CD14-positive monocyte (primary cell): ENCODE measurements at regions not wholly inside any gene's neighbourhood (a gene's known extent, or its start where the extent isn't known, plus 50 kb on each side); places are given as distances from the start of the nearest gene placed in this dataset.

Experiments used
- DNase-seq, 3 donors: peaks; one replicate each; pipeline ENCODE4 v3.0.0-alpha.2; 2011 to 2022
- H2AFZ ChIP-seq: 2 replicates; pipeline ENCODE4 v1.6.0; 2012; ENCODE audit warnings: mild to moderate bottlenecking, low read depth, low read length, inconsistent platforms; ENCODE audit not compliant: insufficient read depth, poor library complexity, severe bottlenecking
- H3K27ac ChIP-seq, 2 donors: 1 replicate in 1 of 2; 2 replicates in 1 of 2; pipeline ENCODE4 v1.5.1; 2012 to 2013; ENCODE audit warnings: low read length in 2 of 2, control low read depth in 1 of 2, inconsistent platforms in 1 of 2, low read depth in 1 of 2, mild to moderate bottlenecking in 1 of 2
- H3K27me3 ChIP-seq, 2 donors: one replicate each; pipeline versions ENCODE4 v1.6.0 to v1.6.1; 2011 to 2013; ENCODE audit warnings: low read length in 2 of 2; ENCODE audit not compliant: control insufficient read depth in 2 of 2, insufficient read depth in 2 of 2
- H3K36me3 ChIP-seq, 2 donors: replicated peaks in 1 of 2; 1 replicate in 1 of 2; 2 replicates in 1 of 2; pipeline versions ENCODE4 v1.5.1 to v1.6.1; 2012 to 2013; ENCODE audit warnings: low read length in 2 of 2, control low read depth in 1 of 2, inconsistent platforms in 1 of 2, mild to moderate bottlenecking in 1 of 2; ENCODE audit not compliant: insufficient read depth in 2 of 2, control insufficient read depth in 1 of 2
- H3K4me1 ChIP-seq, 2 donors: 1 replicate in 1 of 2; 2 replicates in 1 of 2; pipeline versions ENCODE4 v1.5.1 to v1.6.1; 2012 to 2013; ENCODE audit warnings: low read length in 2 of 2, control low read depth in 1 of 2, inconsistent platforms in 1 of 2, mild to moderate bottlenecking in 1 of 2, moderate library complexity in 1 of 2; ENCODE audit not compliant: insufficient read depth in 2 of 2, control insufficient read depth in 1 of 2
- H3K4me2 ChIP-seq: replicated peaks from 2 replicates; pipeline ENCODE3; 2012; ENCODE audit warnings: low read length, moderate library complexity, mild to moderate bottlenecking; ENCODE audit not compliant: poor library complexity, severe bottlenecking; ENCODE audit errors: extremely low read depth
- H3K4me3 ChIP-seq, 3 experiments: fragments of 200-600 bp in 1 of 3; sonication (generic) in 1 of 3; replicated peaks in 1 of 3; 1 replicate in 2 of 3; 2 replicates in 1 of 3; pipeline ENCODE4 v1.5.1; 2011 to 2013; ENCODE audit warnings: low read length in 3 of 3, mild to moderate bottlenecking in 3 of 3, control low read depth in 2 of 3, low read depth in 2 of 3, inconsistent platforms in 1 of 3, moderate library complexity in 1 of 3
- H3K79me2 ChIP-seq: 2 replicates; pipeline ENCODE4 v1.6.0; 2012; ENCODE audit warnings: mild to moderate bottlenecking, control low read depth, inconsistent platforms, low read length, moderate library complexity; ENCODE audit not compliant: insufficient read depth
- H3K9ac ChIP-seq: 2 replicates; pipeline ENCODE4 v1.6.0; 2017; ENCODE audit warnings: low read length, mild to moderate bottlenecking; ENCODE audit not compliant: insufficient read depth, poor library complexity, severe bottlenecking
- H3K9me3 ChIP-seq, 2 donors: replicated peaks in 1 of 2; 1 replicate in 1 of 2; 2 replicates in 1 of 2; pipeline versions ENCODE4 v1.5.1 to v1.6.1; 2012 to 2013; ENCODE audit warnings: low read length in 2 of 2, control low read depth in 1 of 2; ENCODE audit not compliant: control insufficient read depth in 1 of 2, insufficient read depth in 1 of 2
- H4K20me1 ChIP-seq: 2 replicates; pipeline ENCODE4 v1.6.0; 2012; ENCODE audit warnings: mild to moderate bottlenecking, low read length, control low read depth, moderate library complexity; ENCODE audit not compliant: insufficient read depth
- H3K27ac Mint-ChIP-seq, 7 donors: one replicate each; pipeline ENCODE4 v1.8.0; 2020; ENCODE audit warnings: mild to moderate bottlenecking in 7 of 7, mixed read lengths in 7 of 7, moderate library complexity in 6 of 7, inconsistent platforms in 2 of 7
- H3K27me3 Mint-ChIP-seq, 3 donors: one replicate each; pipeline ENCODE4 v1.8.0; 2021 to 2022; ENCODE audit warnings: low read depth in 3 of 3, mild to moderate bottlenecking in 3 of 3, mixed read lengths in 3 of 3, moderate library complexity in 3 of 3, inconsistent platforms in 1 of 3
- H3K36me3 Mint-ChIP-seq, 2 donors: one replicate each; pipeline ENCODE4 v1.8.0; 2020; ENCODE audit warnings: mixed read lengths in 2 of 2, inconsistent platforms in 1 of 2, mild to moderate bottlenecking in 1 of 2
- H3K4me1 Mint-ChIP-seq: one replicate; pipeline ENCODE4 v1.8.0; 2020; ENCODE audit warnings: mild to moderate bottlenecking, mixed read lengths
- H3K4me3 Mint-ChIP-seq, 2 donors: one replicate each; pipeline ENCODE4 v1.8.0; 2020; ENCODE audit warnings: mild to moderate bottlenecking in 2 of 2, mixed read lengths in 2 of 2, moderate library complexity in 1 of 2
- H3K9me3 Mint-ChIP-seq, 7 donors: one replicate each; pipeline ENCODE4 v1.8.0; 2020 to 2022; ENCODE audit warnings: mixed read lengths in 7 of 7, mild to moderate bottlenecking in 6 of 7, moderate library complexity in 6 of 7, inconsistent platforms in 2 of 7
- CTCF ChIP-seq: fragments of 200-600 bp; IDR thresholded peaks from one replicate; pipeline ENCODE4 v1.8.0; 2022; ENCODE audit warnings: antibody characterized with exemption, mild to moderate bottlenecking
- WGBS: methylation state at CpG from one replicate; pipeline ENCODE4 v1.1.5; 2013; ENCODE audit warnings: missing lambda C conversion rate; ENCODE audit not compliant: insufficient coverage; 5-methylcytosine and 5-hydroxymethylcytosine counted together
- intact Hi-C, 2 donors: fragments of 100-400 bp; cut with micrococcal nuclease; formaldehyde crosslinking; loops; one replicate each; pipeline versions ENCODE4 v1.15.0 to v1.15.1; 2023

DNA sequence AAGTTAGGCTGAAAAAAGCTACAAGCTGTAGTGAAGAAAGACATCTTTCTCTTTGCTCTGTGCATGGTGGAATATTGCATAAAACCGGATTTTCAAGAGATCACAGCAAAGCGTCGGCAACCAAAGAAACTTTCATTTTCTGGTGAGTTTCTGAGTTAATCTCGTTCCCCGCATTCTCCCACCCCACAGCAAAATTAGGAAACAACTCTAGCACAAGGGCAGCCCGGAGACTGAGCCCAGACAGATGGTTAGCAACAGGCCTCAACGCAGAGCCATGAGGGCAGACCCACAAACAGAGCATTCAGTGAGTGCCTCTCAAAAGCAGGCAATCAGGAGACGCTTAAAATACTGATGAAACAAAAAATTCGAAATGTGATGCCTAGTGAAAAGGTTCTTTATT is 396.1 kb upstream of the KLF6 start:
- H3K4me1 ChIP-seq, result peaks cover 9 to 13% of the 10 kb centered on the region in 2 donors
- H3K79me2 ChIP-seq, result no peaks in the 10 kb centered on the region
- intact Hi-C loops, result no loop called here
- no peak overlapping the region for H3K9ac ChIP-seq
- no peaks in the 10 kb centered on the region for H3K36me3 ChIP-seq
- no peak overlapping the region for H3K27ac ChIP-seq
- peaks cover 0 to 1% (median 0%) of the 10 kb centered on the region in 3 donors for H3K27me3 Mint-ChIP-seq
- WGBS, result 100% methylated on average over 3 of the region's 9 CpGs
- no peak overlapping the region for H3K4me3 Mint-ChIP-seq
- H3K9me3 ChIP-seq, result no peaks in the 10 kb centered on the region
- no peaks in the 10 kb centered on the region for H3K36me3 Mint-ChIP-seq
- H3K4me1 Mint-ChIP-seq, result peaks cover 18% of the 10 kb centered on the region
- no peak overlapping the region for H3K4me3 ChIP-seq
- H3K27me3 ChIP-seq, result no peaks in the 10 kb centered on the region
- H3K9me3 Mint-ChIP-seq, result peaks cover 0 to 5% (median 0%) of the 10 kb centered on the region in 7 donors
- no peak for DNase-seq
- H2AFZ ChIP-seq, result no peak overlapping the region
- TF ChIP-seq CTCF, result no peak
- no peak overlapping the region for H3K4me2 ChIP-seq
- H4K20me1 ChIP-seq, result no peaks in the 10 kb centered on the region
- no peak overlapping the region for H3K27ac Mint-ChIP-seq

- H2AFZ ChIP-seq, result no peak overlapping the region
- no peaks in the 10 kb centered on the region for H4K20me1 ChIP-seq
- Mint-ChIP-seq H3K27ac (no peak overlapping the region), H3K27me3 (peaks cover 0 to 1% (median 0%) of the 10 kb centered on the region in 3 donors), H3K9me3 (peaks cover 0 to 5% (median 3%) of the 10 kb centered on the region in 7 donors), H3K4me3 (no peak overlapping the region), H3K36me3 (no peaks in the 10 kb centered on the region), H3K4me1 (peaks cover 28% of the 10 kb centered on the region)
- H3K9ac ChIP-seq, result no peak overlapping the region
- H3K27me3 ChIP-seq, result no peaks in the 10 kb centered on the region
- H3K36me3 ChIP-seq, result no peaks in the 10 kb centered on the region
- H3K4me3 ChIP-seq, result no peak overlapping the region
- WGBS, result 100% methylated on average over 1 of the region's 3 CpGs
- H3K4me2 ChIP-seq, result no peak overlapping the region
- no peaks in the 10 kb centered on the region for H3K79me2 ChIP-seq
- DNase-seq, result no peak
- no peak overlapping the region for H3K27ac ChIP-seq
- no peak for TF ChIP-seq CTCF
- H3K4me1 ChIP-seq, result peaks cover 15 to 20% of the 10 kb centered on the region in 2 donors
- H3K9me3 ChIP-seq, result no peaks in the 10 kb centered on the region
- intact Hi-C loops, result no loop called here
Measured at GRCh38 chr10:4177791-4178190, 392.8 kb upstream of the KLF6 start.
